HepG2 (cell line): ENCODE measurements at regions not wholly inside any gene's neighbourhood (a gene's known extent, or its start where the extent isn't known, plus 50 kb on each side); places are given as distances from the start of the nearest gene placed in this dataset.

ENCODE experiments used
- ATAC-seq: fragments of 200-7000 bp; cut with Tn5 transposase; 3 replicates; pipeline ENCODE4 v1.9.1; 2020; ENCODE audit warnings: mild to moderate bottlenecking, moderate library complexity
- BruUV-seq: library from RNA; stranded (reverse); fragments of 400-500 nt; replicated peaks from 2 replicates; lab custom pipeline; 2021; lab: Mats Ljungman, UMichigan
- CTCF ChIA-PET: fragments of 300-600 bp; formaldehyde crosslinking; extraction: SDS; loops from one replicate; lab custom pipeline; 2021; ENCODE audit warnings: low total read pairs, inconsistent platforms, low intra/inter-chr PET ratio; lab: Yijun Ruan, JAX
- POLR2A ChIA-PET: fragments of 350-600 bp; sonication (Branson Sonifier 250); formaldehyde crosslinking; loops from one replicate; lab custom pipeline; 2020; ENCODE audit warnings: antibody characterized with exemption, inconsistent platforms; lab: Yijun Ruan, JAX
- DNase-seq: peaks from one replicate; pipeline ENCODE4 v3.0.0-alpha.2; 2015; ENCODE audit warnings: low spot score
- FAIRE-seq: peaks from 3 replicates; lab custom pipeline; 2011; peaks lifted over from hg19 to GRCh38; lab: Jason Lieb, UNC
- H2AFZ ChIP-seq: one replicate; pipeline ENCODE4 v1.6.1; 2011; ENCODE audit warnings: low read length, inconsistent platforms
- H3K27ac ChIP-seq: fragments of 300-600 bp; 3 replicates; pipeline ENCODE4 v1.8.0; 2011; ENCODE audit warnings: mixed run types, mild to moderate bottlenecking, mixed read lengths, low read length, inconsistent platforms; ENCODE audit not compliant: insufficient read depth; ENCODE audit errors: extremely low read length
- H3K27me3 ChIP-seq, 2 experiments: fragments of 200-600 bp in 1 of 2; 2 replicates in 1 of 2; 3 replicates in 1 of 2; pipeline versions ENCODE4 v1.6.0 to v1.8.0; 2011; ENCODE audit warnings: low read length in 2 of 2, mild to moderate bottlenecking in 2 of 2, moderate library complexity in 2 of 2, inconsistent platforms in 1 of 2; ENCODE audit not compliant: insufficient read depth in 2 of 2, control insufficient read depth in 1 of 2
- H3K36me3 ChIP-seq, 2 experiments: fragments of 200-600 bp in 1 of 2; replicated peaks in 1 of 2; 2 replicates in 1 of 2; 3 replicates in 1 of 2; pipeline versions ENCODE4 v1.5.1 to v1.8.0; 2011; ENCODE audit warnings: low read length in 2 of 2, inconsistent platforms in 1 of 2; ENCODE audit not compliant: insufficient read depth in 2 of 2, control insufficient read depth in 1 of 2
- H3K4me1 ChIP-seq: 2 replicates; pipeline ENCODE4 v1.5.1; 2012; ENCODE audit warnings: low read length, inconsistent platforms; ENCODE audit not compliant: insufficient read depth
- H3K4me2 ChIP-seq: 2 replicates; pipeline ENCODE4 v1.6.0; 2011; ENCODE audit warnings: low read depth, low read length, inconsistent platforms
- H3K4me3 ChIP-seq, 3 experiments: fragments of 200-600 bp in 1 of 3; sonication (generic), shearing (Covaris generic) in 1 of 3; replicated peaks in 1 of 3; 2 replicates each; pipeline ENCODE4 v1.5.1; 2011 to 2016; ENCODE audit warnings: low read length in 3 of 3, inconsistent platforms in 2 of 3, low read depth in 2 of 3, mild to moderate bottlenecking in 2 of 3, control low read depth in 1 of 3, mixed read lengths in 1 of 3; ENCODE audit not compliant: insufficient read depth in 1 of 3
- H3K79me2 ChIP-seq: one replicate; pipeline ENCODE4 v1.6.1; 2011; ENCODE audit warnings: low read length, inconsistent platforms; ENCODE audit not compliant: insufficient read depth
- H3K9ac ChIP-seq: 2 replicates; pipeline ENCODE4 v1.6.0; 2011; ENCODE audit warnings: mild to moderate bottlenecking, low read depth, low read length, inconsistent platforms; ENCODE audit not compliant: insufficient read depth
- H3K9me3 ChIP-seq: 2 replicates; pipeline ENCODE4 v1.5.1; 2012; ENCODE audit warnings: mild to moderate bottlenecking, low read length
- H4K20me1 ChIP-seq: 2 replicates; pipeline ENCODE4 v1.6.0; 2011; ENCODE audit warnings: inconsistent platforms, mild to moderate bottlenecking, low read length, moderate library complexity; ENCODE audit not compliant: insufficient read depth
- NFIB ChIP-seq: sonication (generic); formaldehyde crosslinking; IDR thresholded peaks from 2 replicates; pipeline ENCODE4 v1.9.0; 2021; ENCODE audit warnings: missing genetic modification reagents, mild to moderate bottlenecking, borderline replicate concordance
- TP53 ChIP-seq: sonication (generic); formaldehyde crosslinking; conservative IDR thresholded peaks from 2 replicates; pipeline ENCODE4 v1.4.0; 2020; ENCODE audit warnings: missing genetic modification reagents
- ZFP36L2 ChIP-seq: sonication (generic); formaldehyde crosslinking; IDR thresholded peaks from 2 replicates; pipeline ENCODE4 v1.4.0; 2020; ENCODE audit warnings: missing genetic modification reagents
- ZKSCAN5 ChIP-seq: sonication (generic); formaldehyde crosslinking; IDR thresholded peaks from 2 replicates; pipeline ENCODE4 v1.5.1; 2020; ENCODE audit warnings: mild to moderate bottlenecking, missing genetic modification reagents
- ZNF34 ChIP-seq: sonication (generic); formaldehyde crosslinking; IDR thresholded peaks from 2 replicates; pipeline ENCODE4 v1.4.0; 2020; ENCODE audit warnings: mild to moderate bottlenecking, missing genetic modification reagents, borderline replicate concordance
- ZSCAN30 ChIP-seq: sonication (generic); formaldehyde crosslinking; IDR thresholded peaks from 2 replicates; pipeline ENCODE4 v1.5.0; 2020; ENCODE audit warnings: mild to moderate bottlenecking, missing genetic modification reagents
- WGBS: methylation state at CpG from one replicate; pipeline ENCODE4 v1.1.6; 2017; ENCODE audit warnings: low lambda C conversion rate; 5-methylcytosine and 5-hydroxymethylcytosine counted together
- in situ Hi-C: cut with HindIII; loops from 2 replicates; pipeline ENCODE4 v1.10.0; 2017; ENCODE audit warnings: low pct_unique_long_range_greater_than_20kb; ENCODE audit not compliant: extremely low pct_ligation_motif_present
- intact Hi-C: fragments of 100-400 bp; cut with micrococcal nuclease; formaldehyde crosslinking; loops from one replicate; pipeline ENCODE4 v1.10.0; 2022; ENCODE audit not compliant: unreplicated experiment
- TF ChIP-seq, protein P1 (sequence below): sonication (generic); formaldehyde crosslinking; IDR thresholded peaks from 2 replicates; pipeline ENCODE4 v1.4.0; 2020; ENCODE audit warnings: missing genetic modification reagents
- TF ChIP-seq, protein P2 (sequence below): sonication (generic); formaldehyde crosslinking; IDR thresholded peaks from 2 replicates; pipeline ENCODE4 v1.4.0; 2020; ENCODE audit warnings: low read depth, mild to moderate bottlenecking, missing genetic modification reagents

DNA sequence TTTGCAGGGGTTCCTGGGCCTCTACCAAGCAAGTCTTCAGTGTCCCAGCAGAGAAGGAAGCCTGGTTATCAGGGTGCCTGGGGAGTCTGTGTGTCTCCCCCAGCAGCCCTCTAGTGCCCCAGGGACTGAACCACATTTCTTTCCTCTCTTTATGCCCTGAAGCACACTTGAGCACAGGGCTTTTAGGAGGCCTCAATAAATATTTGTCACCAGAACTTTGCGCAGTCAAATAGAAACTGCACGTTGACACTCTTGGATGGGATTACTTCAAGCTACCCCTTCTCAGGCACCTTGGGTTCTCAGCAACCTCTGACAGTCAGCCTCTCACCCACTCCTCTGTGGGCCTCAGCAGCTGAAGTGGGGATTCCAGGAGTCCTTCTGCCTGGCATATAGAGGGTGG, 226.6 kb upstream of the HES1 start:
- no peaks in the 10 kb centered on the region for H3K36me3 ChIP-seq
- POLR2A ChIA-PET = no interaction called here
- H3K27me3 ChIP-seq = peaks cover 0 to 4% of the 10 kb centered on the region in 2 experiments; a peak in 2 of 5 replicates
- in situ Hi-C loops = no loop called here
- no peak overlapping the region for H3K4me3 ChIP-seq
- no TSS peak for BruUV-seq
- peaks cover 9% of the 10 kb centered on the region; the same call in 1 of the 2 replicates for H3K9me3 ChIP-seq
- no peak for DNase-seq
- H4K20me1 ChIP-seq = no peaks in the 10 kb centered on the region
- no peak overlapping the region for H3K9ac ChIP-seq
- intact Hi-C loops = no loop called here
- WGBS = 17% methylated on average over 2 of the region's 2 CpGs
- no peak for ATAC-seq
- no peak overlapping the region for H2AFZ ChIP-seq
- CTCF ChIA-PET = no interaction called here
- H3K4me1 ChIP-seq = peaks cover 9% of the 10 kb centered on the region; the same call in 1 of the 2 replicates
- TF ChIP-seq ZFP36L2 (CRISPR knock-in tag) = no peak
- no peak for TF ChIP-seq ZNF34 (CRISPR knock-in tag)
- TF ChIP-seq, protein P1, sequence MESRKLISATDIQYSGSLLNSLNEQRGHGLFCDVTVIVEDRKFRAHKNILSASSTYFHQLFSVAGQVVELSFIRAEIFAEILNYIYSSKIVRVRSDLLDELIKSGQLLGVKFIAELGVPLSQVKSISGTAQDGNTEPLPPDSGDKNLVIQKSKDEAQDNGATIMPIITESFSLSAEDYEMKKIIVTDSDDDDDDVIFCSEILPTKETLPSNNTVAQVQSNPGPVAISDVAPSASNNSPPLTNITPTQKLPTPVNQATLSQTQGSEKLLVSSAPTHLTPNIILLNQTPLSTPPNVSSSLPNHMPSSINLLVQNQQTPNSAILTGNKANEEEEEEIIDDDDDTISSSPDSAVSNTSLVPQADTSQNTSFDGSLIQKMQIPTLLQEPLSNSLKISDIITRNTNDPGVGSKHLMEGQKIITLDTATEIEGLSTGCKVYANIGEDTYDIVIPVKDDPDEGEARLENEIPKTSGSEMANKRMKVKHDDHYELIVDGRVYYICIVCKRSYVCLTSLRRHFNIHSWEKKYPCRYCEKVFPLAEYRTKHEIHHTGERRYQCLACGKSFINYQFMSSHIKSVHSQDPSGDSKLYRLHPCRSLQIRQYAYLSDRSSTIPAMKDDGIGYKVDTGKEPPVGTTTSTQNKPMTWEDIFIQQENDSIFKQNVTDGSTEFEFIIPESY (CRISPR knock-in tag) = no peak
- TF ChIP-seq ZSCAN30 = no peak
- no peak for TF ChIP-seq ZKSCAN5 (CRISPR knock-in tag)
- TF ChIP-seq, protein P2, sequence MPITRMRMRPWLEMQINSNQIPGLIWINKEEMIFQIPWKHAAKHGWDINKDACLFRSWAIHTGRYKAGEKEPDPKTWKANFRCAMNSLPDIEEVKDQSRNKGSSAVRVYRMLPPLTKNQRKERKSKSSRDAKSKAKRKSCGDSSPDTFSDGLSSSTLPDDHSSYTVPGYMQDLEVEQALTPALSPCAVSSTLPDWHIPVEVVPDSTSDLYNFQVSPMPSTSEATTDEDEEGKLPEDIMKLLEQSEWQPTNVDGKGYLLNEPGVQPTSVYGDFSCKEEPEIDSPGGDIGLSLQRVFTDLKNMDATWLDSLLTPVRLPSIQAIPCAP (CRISPR knock-in tag) = no peak
- TF ChIP-seq TP53 (CRISPR knock-in tag) = no peak
- no peak for TF ChIP-seq NFIB (CRISPR knock-in tag)
- H3K27ac ChIP-seq = no peak overlapping the region
- no peak overlapping the region for H3K4me2 ChIP-seq
- no peaks in the 10 kb centered on the region for H3K79me2 ChIP-seq
- FAIRE-seq = no peak
